Lung (tissue), 11 donors: ENCODE measurements at regions not wholly inside any gene's neighbourhood (a gene's known extent, or its start where the extent isn't known, plus 50 kb on each side); places are given as distances from the start of the nearest gene placed in this dataset.

Experiments
- ATAC-seq: fragments of 200-7000 bp; cut with Tn5 transposase; one replicate; pipeline ENCODE4 v1.9.1; 2020; ENCODE audit warnings: moderate number of reproducible peaks; ENCODE audit not compliant: insufficient read depth, low FRiP score
- DNase-seq, 3 donors: peaks; one replicate each; pipeline ENCODE4 v3.0.0-alpha.2; 2013 to 2017
- H3K27ac ChIP-seq, 2 donors: one replicate each; pipeline ENCODE4 v1.5.1; 2013; ENCODE audit warnings: mild to moderate bottlenecking in 2 of 2, moderate library complexity in 2 of 2, control low read depth in 1 of 2, inconsistent platforms in 1 of 2, low read depth in 1 of 2, low read length in 1 of 2
- H3K27me3 ChIP-seq, 3 donors: one replicate each; pipeline ENCODE4 v1.5.1; 2013; ENCODE audit warnings: low read length in 2 of 3; ENCODE audit not compliant: control insufficient read depth in 3 of 3, insufficient read depth in 3 of 3
- H3K36me3 ChIP-seq, 4 donors: one replicate each; pipeline ENCODE4 v1.5.1; 2013; ENCODE audit warnings: low read length in 4 of 4, mild to moderate bottlenecking in 1 of 4, moderate library complexity in 1 of 4; ENCODE audit not compliant: control insufficient read depth in 4 of 4, insufficient read depth in 4 of 4
- H3K4me1 ChIP-seq, 5 donors: one replicate each; pipeline ENCODE4 v1.5.1; 2013; ENCODE audit warnings: low read length in 5 of 5, mild to moderate bottlenecking in 2 of 5, moderate library complexity in 1 of 5; ENCODE audit not compliant: control insufficient read depth in 5 of 5, insufficient read depth in 5 of 5
- H3K4me3 ChIP-seq: one replicate; pipeline ENCODE4 v1.5.1; 2013; ENCODE audit warnings: mild to moderate bottlenecking, control low read depth, moderate library complexity
- H3K9ac ChIP-seq, 2 donors: one replicate each; pipeline ENCODE4 v1.5.1; 2013; ENCODE audit warnings: low read length in 2 of 2, control low read depth in 1 of 2; ENCODE audit not compliant: insufficient read depth in 1 of 2
- H3K9me3 ChIP-seq, 4 donors: one replicate each; pipeline ENCODE4 v1.5.1; 2013; ENCODE audit warnings: low read length in 3 of 4, mild to moderate bottlenecking in 1 of 4, moderate library complexity in 1 of 4; ENCODE audit not compliant: control insufficient read depth in 4 of 4, insufficient read depth in 3 of 4
- WGBS, 2 donors: extraction: QIAGEN DNeasy Blood & Tissue Kit; methylation state at CpG; one replicate each; pipeline ENCODE4 v1.1.7; 2013; 5-methylcytosine and 5-hydroxymethylcytosine counted together
- TF ChIP-seq, protein P1 (sequence below): IDR thresholded peaks from 2 replicates; pipeline ENCODE4 v1.5.1; 2012; ENCODE audit warnings: mild to moderate bottlenecking; ENCODE audit errors: control extremely low read depth, extremely low read depth
- donor health status: control.
- donor health status: control.
- donor health status: Bipolar disorder and iron deficiency.
- donor health status: healthy.
- donor health status: DM: yes; HTN: yes; CAD: no.

DNA sequence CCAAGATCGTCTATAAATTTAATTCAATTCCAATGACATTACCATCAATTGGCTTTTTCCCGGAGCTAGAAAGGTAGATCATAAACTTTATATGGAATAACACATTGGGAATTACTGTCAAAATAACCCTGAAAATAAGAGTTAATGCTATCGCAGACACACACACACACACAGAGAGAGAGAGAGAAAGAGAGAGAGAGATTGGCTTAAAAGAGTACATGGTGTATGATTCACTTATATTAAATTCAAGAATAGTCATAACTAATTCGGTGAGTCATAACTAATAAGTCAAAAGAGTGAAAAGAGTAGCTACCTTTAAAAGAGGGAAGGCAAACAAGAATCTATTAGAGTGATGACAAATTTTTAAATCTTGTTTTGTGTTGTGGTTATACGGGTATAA lies 425.5 kb downstream of the TBC1D32 start:
- Histone ChIP-seq H3K9ac (no peak overlapping the region), H3K36me3 (no peaks in the 10 kb centered on the region), H3K9me3 (no peaks in the 10 kb centered on the region), H3K4me3 (no peak overlapping the region), H3K27me3 (no peaks in the 10 kb centered on the region), H3K27ac (no peak overlapping the region), H3K4me1 (peaks cover 0 to under 1% (median 0%) of the 10 kb centered on the region in 5 donors)
- TF ChIP-seq, protein P1, sequence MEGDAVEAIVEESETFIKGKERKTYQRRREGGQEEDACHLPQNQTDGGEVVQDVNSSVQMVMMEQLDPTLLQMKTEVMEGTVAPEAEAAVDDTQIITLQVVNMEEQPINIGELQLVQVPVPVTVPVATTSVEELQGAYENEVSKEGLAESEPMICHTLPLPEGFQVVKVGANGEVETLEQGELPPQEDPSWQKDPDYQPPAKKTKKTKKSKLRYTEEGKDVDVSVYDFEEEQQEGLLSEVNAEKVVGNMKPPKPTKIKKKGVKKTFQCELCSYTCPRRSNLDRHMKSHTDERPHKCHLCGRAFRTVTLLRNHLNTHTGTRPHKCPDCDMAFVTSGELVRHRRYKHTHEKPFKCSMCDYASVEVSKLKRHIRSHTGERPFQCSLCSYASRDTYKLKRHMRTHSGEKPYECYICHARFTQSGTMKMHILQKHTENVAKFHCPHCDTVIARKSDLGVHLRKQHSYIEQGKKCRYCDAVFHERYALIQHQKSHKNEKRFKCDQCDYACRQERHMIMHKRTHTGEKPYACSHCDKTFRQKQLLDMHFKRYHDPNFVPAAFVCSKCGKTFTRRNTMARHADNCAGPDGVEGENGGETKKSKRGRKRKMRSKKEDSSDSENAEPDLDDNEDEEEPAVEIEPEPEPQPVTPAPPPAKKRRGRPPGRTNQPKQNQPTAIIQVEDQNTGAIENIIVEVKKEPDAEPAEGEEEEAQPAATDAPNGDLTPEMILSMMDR = no peak
- no peak for ATAC-seq
- DNase-seq = no peak
- WGBS, 2 donors = 92 to 94% methylated on average over 5 of the region's 5 CpGs

DNA sequence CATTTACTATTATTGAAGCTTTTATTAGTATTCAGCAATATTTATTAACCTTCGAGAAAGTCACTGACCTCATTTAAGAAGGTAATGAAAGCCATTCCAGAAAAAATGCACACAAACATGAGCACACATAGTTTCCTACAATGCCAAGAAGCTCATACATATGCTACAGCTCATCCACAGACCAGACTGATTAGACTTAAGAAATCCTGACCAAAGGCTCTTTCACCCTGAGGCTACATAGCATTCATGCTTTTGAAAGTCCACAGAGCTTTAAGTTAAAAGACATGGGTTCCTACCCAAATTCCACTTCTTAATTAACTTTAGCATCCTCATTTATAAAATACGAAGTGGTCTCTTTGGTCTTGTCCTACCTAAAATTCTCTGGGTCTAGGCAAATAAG lies 430.4 kb downstream of the TBC1D32 start:
- H3K9me3 ChIP-seq = no peaks in the 10 kb centered on the region
- WGBS, 2 donors = 43 to 84% methylated on average over 2 of the region's 2 CpGs
- DNase-seq = no peak
- no peak overlapping the region for H3K27ac ChIP-seq
- TF ChIP-seq, protein P1 = no peak
- no peaks in the 10 kb centered on the region for H3K36me3 ChIP-seq
- ATAC-seq = no peak
- peaks cover 0 to 2% (median 0%) of the 10 kb centered on the region in 5 donors for H3K4me1 ChIP-seq
- H3K27me3 ChIP-seq = no peaks in the 10 kb centered on the region
- H3K9ac ChIP-seq = no peak overlapping the region
- H3K4me3 ChIP-seq = no peak overlapping the region

DNA sequence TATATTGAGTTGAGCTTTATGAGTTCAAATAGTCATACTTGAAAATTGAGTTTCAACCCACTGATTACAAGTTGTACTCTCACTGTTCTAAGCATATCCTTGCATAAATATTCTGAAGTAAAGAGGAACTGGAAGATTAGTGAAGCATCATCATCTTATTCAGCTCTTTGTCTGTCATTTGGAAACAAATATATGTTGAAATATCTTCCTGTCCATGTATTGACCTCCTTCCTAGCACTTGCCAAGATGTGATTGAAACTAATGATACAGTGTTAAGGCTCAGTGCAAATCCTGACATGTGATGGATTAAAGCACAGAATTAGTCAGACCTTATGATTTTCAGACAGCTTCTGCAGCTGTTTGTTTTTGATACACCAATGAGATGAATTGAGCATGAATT lies 434.3 kb downstream of the TBC1D32 start:
- Histone ChIP-seq H3K27ac (no peak overlapping the region), H3K9ac (no peak overlapping the region), H3K4me3 (no peak overlapping the region), H3K27me3 (no peaks in the 10 kb centered on the region), H3K4me1 (peaks cover 0 to 2% (median 0%) of the 10 kb centered on the region in 5 donors), H3K9me3 (no peaks in the 10 kb centered on the region), H3K36me3 (no peaks in the 10 kb centered on the region)
- ATAC-seq = no peak
- TF ChIP-seq, protein P1 = no peak
- no peak for DNase-seq

DNA sequence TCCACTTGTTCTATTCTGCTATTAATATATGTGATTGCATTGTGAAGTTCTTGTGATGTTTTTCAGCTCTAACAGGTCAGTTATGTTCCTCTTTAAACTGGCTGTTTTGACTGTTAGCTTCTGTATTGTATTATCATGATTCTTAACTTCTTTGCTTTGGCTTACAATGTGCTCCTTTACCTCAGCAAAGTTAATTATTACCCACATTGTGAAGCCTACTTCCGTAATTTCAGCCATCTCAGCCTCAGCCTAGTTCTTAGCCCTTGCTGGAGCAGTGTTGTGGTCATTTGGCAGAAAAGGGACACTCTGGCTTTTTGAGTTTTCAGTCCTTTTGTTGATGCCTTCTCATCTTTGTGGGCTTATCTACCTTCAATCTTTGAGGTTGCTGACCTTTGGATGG lies 440.2 kb downstream of the TBC1D32 start:
- H3K27ac ChIP-seq = no peak overlapping the region
- no peaks in the 10 kb centered on the region for H3K4me1 ChIP-seq
- TF ChIP-seq, protein P1 = no peak
- no peak overlapping the region for H3K9ac ChIP-seq
- WGBS, 2 donors = 61 to 77% methylated on average over 1 of the region's 1 CpG
- ATAC-seq (no peak), DNase-seq (no peak)
- no peak overlapping the region for H3K4me3 ChIP-seq
- H3K9me3 ChIP-seq = peaks cover 0 to 4% (median 0%) of the 10 kb centered on the region in 4 donors
- H3K27me3 ChIP-seq = no peaks in the 10 kb centered on the region
- H3K36me3 ChIP-seq = no peaks in the 10 kb centered on the region
